Pancreas (tissue), 10 donors: ENCODE measurements at regions not wholly inside any gene's neighbourhood (a gene's known extent, or its start where the extent isn't known, plus 50 kb on each side); places are given as distances from the start of the nearest gene placed in this dataset.

Experiments
- ATAC-seq, 4 donors: fragments of 200-7000 bp; cut with Tn5 transposase; one replicate each; pipeline versions ENCODE4 v1.8.0 to v1.9.1; 2020; ENCODE audit warnings: mild to moderate bottlenecking in 4 of 4, moderate library complexity in 4 of 4
- DNase-seq, 6 donors: peaks; one replicate each; pipeline ENCODE4 v3.0.0-alpha.2; 2020
- FAIRE-seq: peaks from 2 replicates; lab custom pipeline; 2012; peaks lifted over from hg19 to GRCh38; lab: Jason Lieb, UNC
- H3K27ac ChIP-seq, 4 donors: fragments of 200-600 bp; sonication (generic); 1 replicate in 3 of 4; 2 replicates in 1 of 4; pipeline versions ENCODE4 v1.5.0 to v1.8.0; 2020
- H3K27me3 ChIP-seq, 4 donors: fragments of 200-600 bp; one replicate each; pipeline ENCODE4 v1.8.0; 2021
- H3K36me3 ChIP-seq, 3 donors: fragments of 200-600 bp; sonication (generic) in 1 of 3; one replicate each; pipeline versions ENCODE4 v1.5.0 to v1.8.0; 2020 to 2021
- H3K4me1 ChIP-seq, 3 donors: fragments of 200-600 bp; one replicate each; pipeline ENCODE4 v1.8.0; 2021
- H3K4me3 ChIP-seq, 4 donors: fragments of 200-600 bp; sonication (generic) in 2 of 4; one replicate each; pipeline versions ENCODE4 v1.5.0 to v1.8.0; 2020 to 2021
- H3K9me3 ChIP-seq, 4 donors: fragments of 200-600 bp; one replicate each; pipeline ENCODE4 v1.8.0; 2021
- CTCF ChIP-seq, 4 donors: fragments of 200-600 bp; sonication (generic) in 3 of 4; IDR thresholded peaks; one replicate each; pipeline versions ENCODE4 v1.5.0 to v1.8.0; 2021; ENCODE audit warnings: antibody characterized with exemption in 4 of 4
- WGBS, 2 donors: extraction: QIAGEN DNeasy Blood & Tissue Kit; methylation state at CpG; one replicate each; pipeline ENCODE4 v1.1.7; 2013; 5-methylcytosine and 5-hydroxymethylcytosine counted together
- intact Hi-C, 3 donors: fragments of 100-400 bp; cut with DNase I; formaldehyde crosslinking; loops; one replicate each; pipeline versions ENCODE4 v1.11.1 to v1.14.2; 2022
- donor health status: healthy with polysubstance abuse.
- donor health status: DM: no; HTN: no; CAD: no; lungs with moderate emphysema.
- donor health status: DM: no; HTN: no; CAD: no.
- donor health status: control.
- donor health status: control.
- donor health status: Bipolar disorder and iron deficiency.
- donor health status: DM: yes; HTN: yes; CAD: no.
- donor health status: DM: no; HTN: no; CAD: no.
- donor health status: DM: no; HTN: no; CAD: no.
- donor health status: DM: yes; HTN: yes; CAD: no.

- no peak for TF ChIP-seq CTCF (IDR thresholded peaks at IDR 0.05)
- no peak for DNase-seq
- 49 to 56% methylated on average over 5 of the region's 5 CpGs for WGBS, 2 donors
These were observed 189.6 kb downstream of the HAUS1 start for GRCh38 chr18:46293742-46294181.

GRCh38 chr18:46294318-46294717 is 190.1 kb downstream of the HAUS1 start:
- no peak for TF ChIP-seq CTCF (IDR thresholded peaks at IDR 0.05)
- intact Hi-C loops = no loop called here
- H3K36me3 ChIP-seq = no peaks in the 10 kb centered on the region
- 89 to 93% methylated on average over 3 of the region's 3 CpGs for WGBS, 2 donors
- no peak overlapping the region for H3K27ac ChIP-seq
- FAIRE-seq (no peak), ATAC-seq (no peak), DNase-seq (no peak)
- no peaks in the 10 kb centered on the region for H3K27me3 ChIP-seq
- no peak overlapping the region for H3K4me3 ChIP-seq
- H3K4me1 ChIP-seq = no peaks in the 10 kb centered on the region
- H3K9me3 ChIP-seq = no peaks in the 10 kb centered on the region

More at GRCh38 chr18:46293742-46294181, 189.6 kb downstream of the HAUS1 start:
- no peak for ATAC-seq
- no peak overlapping the region for H3K4me3 ChIP-seq
- no peaks in the 10 kb centered on the region for H3K4me1 ChIP-seq
- no peaks in the 10 kb centered on the region for H3K36me3 ChIP-seq
- no peaks in the 10 kb centered on the region for H3K9me3 ChIP-seq
- intact Hi-C loops = no loop called here
- H3K27me3 ChIP-seq = no peaks in the 10 kb centered on the region
- FAIRE-seq = no peak
- no peak overlapping the region for H3K27ac ChIP-seq

GRCh38 chr18:46294751-46295150 is 190.6 kb downstream of the HAUS1 start:
- ATAC-seq (no peak), DNase-seq (no peak), FAIRE-seq (no peak)
- Histone ChIP-seq H3K27me3 (no peaks in the 10 kb centered on the region), H3K27ac (no peak overlapping the region), H3K4me1 (no peaks in the 10 kb centered on the region), H3K36me3 (no peaks in the 10 kb centered on the region), H3K4me3 (no peak overlapping the region), H3K9me3 (no peaks in the 10 kb centered on the region)
- TF ChIP-seq CTCF (IDR thresholded peaks at IDR 0.05) = no peak
- intact Hi-C loops = no loop called here
- 86 to 95% methylated on average over 5 of the region's 5 CpGs for WGBS, 2 donors

GRCh38 chr18:46295416-46295815 is 191.2 kb downstream of the HAUS1 start:
- H3K27me3 ChIP-seq = no peaks in the 10 kb centered on the region
- no peak overlapping the region for H3K27ac ChIP-seq
- no peak for FAIRE-seq
- ATAC-seq = no peak
- intact Hi-C loops = no loop called here
- no peaks in the 10 kb centered on the region for H3K4me1 ChIP-seq
- WGBS, 2 donors = 68 to 79% methylated on average over 7 of the region's 7 CpGs
- no peak for TF ChIP-seq CTCF (IDR thresholded peaks at IDR 0.05)
- DNase-seq = no peak
- H3K9me3 ChIP-seq = no peaks in the 10 kb centered on the region
- no peaks in the 10 kb centered on the region for H3K36me3 ChIP-seq
- H3K4me3 ChIP-seq = no peak overlapping the region

- FAIRE-seq = no peak
- Histone ChIP-seq H3K9me3 (no peaks in the 10 kb centered on the region), H3K27me3 (no peaks in the 10 kb centered on the region), H3K36me3 (no peaks in the 10 kb centered on the region), H3K27ac (no peak overlapping the region), H3K4me3 (no peak overlapping the region), H3K4me1 (no peaks in the 10 kb centered on the region)
- no peak for TF ChIP-seq CTCF (IDR thresholded peaks at IDR 0.05)
- intact Hi-C loops = no loop called here
- no peak for DNase-seq
- ATAC-seq = no peak
- WGBS, 2 donors = 80% methylated on average over 4 of the region's 4 CpGs
These were observed 192.5 kb downstream of the HAUS1 start for GRCh38 chr18:46296656-46297055.
